Right lobe of liver (tissue), 4 donors: ENCODE measurements at regions not wholly inside any gene's neighbourhood (a gene's known extent, or its start where the extent isn't known, plus 50 kb on each side); places are given as distances from the start of the nearest gene placed in this dataset.

Source experiments
- POLR2A ChIP-seq: fragments of 450-650 bp; IDR thresholded peaks from one replicate; pipeline ENCODE4 v1.6.1; 2017; ENCODE audit warnings: antibody characterized with exemption, mild to moderate bottlenecking
- TF ChIP-seq, protein P1 (sequence below), 4 donors: fragments of 200-600 bp in 3 of 4; fragments of 450-650 bp in 1 of 4; IDR thresholded peaks; one replicate each; pipeline versions ENCODE4 v1.5.1 to v1.8.0; 2016 to 2022; ENCODE audit warnings: antibody characterized with exemption in 4 of 4, mild to moderate bottlenecking in 2 of 4
- donor health status: DM: no; HTN: no; CAD: no.
- donor health status: DM: no; HTN: no; CAD: no.
- donor health status: DM: no; HTN: yes; CAD: no.

DNA sequence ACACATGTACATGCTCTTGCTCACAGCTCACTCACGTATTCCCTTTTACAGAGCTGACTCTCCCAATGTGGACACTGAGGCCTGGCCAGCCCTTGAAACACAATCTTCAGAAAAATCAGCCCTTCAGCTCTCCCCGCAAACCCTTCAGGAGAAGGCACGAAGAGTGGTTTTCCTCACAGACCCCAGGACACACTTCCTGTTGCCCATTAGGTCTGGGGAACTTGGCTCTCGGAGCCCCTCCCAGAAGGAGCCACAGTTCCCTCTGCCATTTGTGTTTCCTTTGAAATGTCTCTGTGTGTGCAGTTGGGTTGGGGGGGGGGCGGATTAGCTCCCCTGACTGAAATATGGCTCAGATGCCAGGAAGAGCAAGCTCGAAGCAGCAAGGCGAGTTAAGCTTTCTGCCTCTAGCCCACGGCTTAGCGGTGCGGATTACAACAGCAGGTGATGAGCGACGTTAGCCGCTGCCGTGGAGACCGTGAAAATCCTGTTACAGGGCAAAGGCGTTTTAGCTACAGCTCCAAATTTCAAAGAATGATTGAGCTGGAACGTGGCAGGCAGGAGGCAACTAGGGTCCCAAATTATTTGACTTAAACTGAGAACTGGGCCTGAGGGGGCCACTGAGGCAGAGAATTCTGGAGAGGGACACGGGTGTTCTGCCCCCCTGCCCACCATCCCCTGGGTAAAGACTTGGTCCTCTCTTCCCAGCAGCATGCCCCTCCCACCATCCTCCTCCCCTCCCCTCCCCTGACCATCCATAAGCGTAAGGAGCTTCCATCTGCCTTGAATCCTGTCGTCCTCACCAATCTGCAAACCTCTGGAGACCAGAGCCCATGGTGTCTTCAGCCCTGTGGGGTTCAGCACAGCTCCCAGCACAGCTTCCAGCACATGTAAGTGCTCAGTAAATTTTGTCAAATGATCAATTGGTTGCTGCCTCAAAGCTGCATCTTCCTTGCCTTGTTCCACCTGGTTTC lies 598.6 kb downstream of the BUD13 start:
- TF ChIP-seq, protein P1, sequence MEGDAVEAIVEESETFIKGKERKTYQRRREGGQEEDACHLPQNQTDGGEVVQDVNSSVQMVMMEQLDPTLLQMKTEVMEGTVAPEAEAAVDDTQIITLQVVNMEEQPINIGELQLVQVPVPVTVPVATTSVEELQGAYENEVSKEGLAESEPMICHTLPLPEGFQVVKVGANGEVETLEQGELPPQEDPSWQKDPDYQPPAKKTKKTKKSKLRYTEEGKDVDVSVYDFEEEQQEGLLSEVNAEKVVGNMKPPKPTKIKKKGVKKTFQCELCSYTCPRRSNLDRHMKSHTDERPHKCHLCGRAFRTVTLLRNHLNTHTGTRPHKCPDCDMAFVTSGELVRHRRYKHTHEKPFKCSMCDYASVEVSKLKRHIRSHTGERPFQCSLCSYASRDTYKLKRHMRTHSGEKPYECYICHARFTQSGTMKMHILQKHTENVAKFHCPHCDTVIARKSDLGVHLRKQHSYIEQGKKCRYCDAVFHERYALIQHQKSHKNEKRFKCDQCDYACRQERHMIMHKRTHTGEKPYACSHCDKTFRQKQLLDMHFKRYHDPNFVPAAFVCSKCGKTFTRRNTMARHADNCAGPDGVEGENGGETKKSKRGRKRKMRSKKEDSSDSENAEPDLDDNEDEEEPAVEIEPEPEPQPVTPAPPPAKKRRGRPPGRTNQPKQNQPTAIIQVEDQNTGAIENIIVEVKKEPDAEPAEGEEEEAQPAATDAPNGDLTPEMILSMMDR (IDR thresholded peaks at IDR 0.05) = no peak
- TF ChIP-seq POLR2A = no peak
